SJSA1 (cell line): ENCODE measurements at regions not wholly inside any gene's neighbourhood (a gene's known extent, or its start where the extent isn't known, plus 50 kb on each side); places are given as distances from the start of the nearest gene placed in this dataset.

Source experiments
- DNase-seq, 2 experiments: peaks; one replicate each; pipeline ENCODE4 v3.0.0-alpha.2; 2015 to 2020; ENCODE audit warnings: low spot score in 2 of 2, low read depth in 1 of 2
- H3K27ac ChIP-seq: fragments of 250-450 bp; sonication (Bioruptor Pico); 2 replicates; pipeline ENCODE4 v1.5.1; 2020; ENCODE audit warnings: mild to moderate bottlenecking, moderate library complexity
- H3K27me3 ChIP-seq: fragments of 250-450 bp; sonication (Bioruptor Pico); replicated peaks from 2 replicates; pipeline ENCODE4 v1.5.1; 2020; ENCODE audit warnings: mild to moderate bottlenecking, moderate library complexity
- H3K36me3 ChIP-seq: fragments of 250-450 bp; sonication (Bioruptor Pico); 2 replicates; pipeline ENCODE4 v1.5.1; 2020; ENCODE audit warnings: mild to moderate bottlenecking
- H3K4me1 ChIP-seq: fragments of 250-450 bp; sonication (Bioruptor Pico); replicated peaks from 2 replicates; pipeline ENCODE4 v1.6.1; 2021; ENCODE audit warnings: mild to moderate bottlenecking
- H3K4me3 ChIP-seq: fragments of 250-450 bp; sonication (Bioruptor Pico); 2 replicates; pipeline ENCODE4 v1.5.1; 2020; ENCODE audit warnings: mild to moderate bottlenecking
- H3K9me3 ChIP-seq: fragments of 250-450 bp; sonication (Bioruptor Pico); replicated peaks from 2 replicates; pipeline ENCODE4 v1.5.1; 2020; ENCODE audit warnings: mild to moderate bottlenecking

DNA sequence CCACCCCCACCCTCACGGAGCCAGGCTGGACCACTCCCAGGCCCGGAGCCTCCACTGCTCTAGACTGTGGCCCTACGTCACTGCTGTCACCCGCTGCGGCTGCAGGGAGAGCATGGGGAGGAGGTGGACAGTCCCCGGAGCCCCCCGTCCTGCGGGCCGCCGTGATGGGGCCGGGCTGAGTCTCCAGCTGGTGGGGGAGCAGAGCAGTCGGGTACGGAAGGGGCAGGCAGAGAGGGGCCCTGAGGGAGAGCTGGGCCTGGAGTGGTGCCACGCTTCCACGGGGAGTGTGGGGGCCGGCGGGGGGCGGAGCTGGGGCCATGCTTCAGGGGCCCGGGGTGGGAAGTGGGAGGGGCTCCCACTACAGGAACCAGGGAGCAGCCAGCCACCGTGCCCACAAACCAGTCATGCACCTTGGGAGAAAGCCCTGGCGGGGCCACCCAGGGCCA lies 98.9 kb upstream of the KCNK1 start:
- no peaks in the 10 kb centered on the region; the same call in 1 of the 2 replicates for H3K4me1 ChIP-seq
- H3K36me3 ChIP-seq, result no peaks in the 10 kb centered on the region
- DNase-seq, result no peak
- H3K27ac ChIP-seq, result no peak overlapping the region
- no peaks in the 10 kb centered on the region for H3K27me3 ChIP-seq
- H3K4me3 ChIP-seq, result no peak overlapping the region
- H3K9me3 ChIP-seq, result no peaks in the 10 kb centered on the region

GRCh38 chr1:233516732-233517131 lies 97.2 kb upstream of the KCNK1 start:
- DNase-seq, result no peak
- no peaks in the 10 kb centered on the region for H3K9me3 ChIP-seq
- no peak overlapping the region for H3K4me3 ChIP-seq
- H3K27ac ChIP-seq, result no peak overlapping the region
- H3K36me3 ChIP-seq, result no peaks in the 10 kb centered on the region
- H3K27me3 ChIP-seq, result no peaks in the 10 kb centered on the region
- H3K4me1 ChIP-seq, result no peaks in the 10 kb centered on the region

- Histone ChIP-seq H3K9me3 (no peaks in the 10 kb centered on the region), H3K27ac (no peak overlapping the region), H3K4me3 (no peak overlapping the region), H3K36me3 (no peaks in the 10 kb centered on the region), H3K27me3 (peaks cover 4% of the 10 kb centered on the region; the same call in 1 of the 2 replicates), H3K4me1 (no peaks in the 10 kb centered on the region)
- DNase-seq, result no peak
These were observed 95.6 kb upstream of the KCNK1 start for GRCh38 chr1:233518344-233518743.

- Histone ChIP-seq H3K36me3 (no peaks in the 10 kb centered on the region), H3K4me1 (no peaks in the 10 kb centered on the region), H3K9me3 (no peaks in the 10 kb centered on the region), H3K27ac (no peak overlapping the region), H3K27me3 (peaks cover 4% of the 10 kb centered on the region; the same call in 1 of the 2 replicates), H3K4me3 (no peak overlapping the region)
- no peak for DNase-seq
These were observed 93.4 kb upstream of the KCNK1 start for GRCh38 chr1:233520261-233521191.

DNA sequence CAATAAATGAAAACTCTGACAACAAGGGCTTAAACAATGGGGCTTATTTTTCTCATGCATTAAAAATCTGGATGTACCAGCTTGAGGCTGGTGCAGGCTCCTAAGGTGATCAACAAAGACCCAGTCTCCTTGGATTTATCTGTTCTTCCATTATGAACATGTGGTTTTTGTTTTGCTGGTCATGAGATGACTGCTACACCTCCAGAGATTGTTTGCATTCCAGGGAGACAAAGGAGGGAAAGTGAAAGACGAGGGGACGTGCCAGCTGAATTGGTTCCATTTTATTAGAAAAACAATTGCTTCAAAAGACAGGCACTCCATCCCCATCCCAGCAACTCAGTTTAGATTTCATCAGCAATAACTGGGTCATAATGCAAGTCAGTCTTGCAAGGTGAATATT lies 90.9 kb upstream of the KCNK1 start:
- Histone ChIP-seq H3K4me1 (no peaks in the 10 kb centered on the region), H3K4me3 (no peak overlapping the region), H3K27me3 (peaks cover 4% of the 10 kb centered on the region; the same call in 1 of the 2 replicates), H3K9me3 (no peaks in the 10 kb centered on the region), H3K36me3 (no peaks in the 10 kb centered on the region), H3K27ac (no peak overlapping the region)
- no peak for DNase-seq

GRCh38 chr1:233527818-233528217 lies 86.1 kb upstream of the KCNK1 start:
- Histone ChIP-seq H3K4me1 (no peaks in the 10 kb centered on the region), H3K27me3 (peaks cover 2% of the 10 kb centered on the region; the same call in 1 of the 2 replicates), H3K36me3 (no peaks in the 10 kb centered on the region), H3K9me3 (no peaks in the 10 kb centered on the region), H3K27ac (no peak overlapping the region), H3K4me3 (no peak overlapping the region)
- DNase-seq, result no peak

DNA sequence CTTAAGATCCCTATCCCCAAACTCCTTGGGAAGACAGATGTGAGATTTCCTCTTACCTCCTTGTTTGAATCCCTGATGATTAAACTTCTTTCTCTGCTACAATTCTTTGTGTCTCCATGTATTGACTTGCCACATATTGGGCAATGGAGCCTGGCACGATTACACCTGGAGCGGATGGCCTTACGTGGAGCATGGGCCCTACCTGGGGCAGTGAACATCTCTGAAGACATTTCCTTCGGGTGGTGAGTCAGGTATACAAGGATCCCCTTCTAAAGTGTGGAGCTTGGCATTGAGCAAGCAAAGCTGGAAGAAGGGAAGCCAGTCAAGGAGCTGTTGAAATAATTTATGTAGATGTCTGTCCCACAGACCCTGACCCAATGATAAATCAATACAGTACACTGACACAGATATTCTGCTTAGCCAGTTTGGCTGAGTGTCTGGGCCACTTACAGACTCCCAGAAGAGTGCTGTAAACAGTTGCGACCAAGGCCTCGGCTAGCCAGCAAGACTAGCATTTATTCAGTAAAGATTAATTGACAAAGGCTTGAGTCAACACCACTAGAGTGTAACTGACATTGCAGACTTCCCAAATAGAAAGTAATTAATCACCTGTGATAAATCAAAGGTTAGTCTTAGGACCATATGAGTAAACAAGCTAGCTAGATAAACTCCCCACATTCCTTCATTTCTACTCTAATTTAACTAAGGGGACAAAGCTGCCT lies 83.1 kb upstream of the KCNK1 start:
- Histone ChIP-seq H3K4me1 (no peaks in the 10 kb centered on the region), H3K9me3 (no peaks in the 10 kb centered on the region), H3K36me3 (no peaks in the 10 kb centered on the region), H3K27me3 (no peaks in the 10 kb centered on the region), H3K4me3 (no peak overlapping the region), H3K27ac (no peak overlapping the region)
- DNase-seq, result no peak

- no peaks in the 10 kb centered on the region for H3K27me3 ChIP-seq
These were observed 73.1 kb upstream of the KCNK1 start for GRCh38 chr1:233540816-233541215.

GRCh38 chr1:233543338-233544255 lies 70.3 kb upstream of the KCNK1 start:
- no peaks in the 10 kb centered on the region for H3K36me3 ChIP-seq
- DNase-seq, result peak; percentile 15 to 56
- H3K4me3 ChIP-seq, result no peak overlapping the region
- no peaks in the 10 kb centered on the region for H3K4me1 ChIP-seq
- H3K27me3 ChIP-seq, result no peaks in the 10 kb centered on the region
- H3K9me3 ChIP-seq, result no peaks in the 10 kb centered on the region
- no peak overlapping the region for H3K27ac ChIP-seq

More at GRCh38 chr1:233540816-233541215, 73.1 kb upstream of the KCNK1 start:
- Histone ChIP-seq H3K4me3 (no peak overlapping the region), H3K9me3 (no peaks in the 10 kb centered on the region), H3K27ac (no peak overlapping the region), H3K4me1 (no peaks in the 10 kb centered on the region), H3K36me3 (no peaks in the 10 kb centered on the region)
- DNase-seq, result no peak

- no peaks in the 10 kb centered on the region for H3K9me3 ChIP-seq
- no peak for DNase-seq
- H3K36me3 ChIP-seq, result no peaks in the 10 kb centered on the region
- no peaks in the 10 kb centered on the region for H3K4me1 ChIP-seq
- no peaks in the 10 kb centered on the region for H3K27me3 ChIP-seq
- H3K27ac ChIP-seq, result no peak overlapping the region
- no peak overlapping the region for H3K4me3 ChIP-seq
These were observed 69.6 kb upstream of the KCNK1 start for GRCh38 chr1:233544304-233544703.

GRCh38 chr1:233547726-233548125 lies 66.2 kb upstream of the KCNK1 start:
- no peaks in the 10 kb centered on the region for H3K9me3 ChIP-seq
- DNase-seq, result no peak
- H3K4me3 ChIP-seq, result no peak overlapping the region
- no peaks in the 10 kb centered on the region for H3K36me3 ChIP-seq
- H3K27me3 ChIP-seq, result no peaks in the 10 kb centered on the region
- no peaks in the 10 kb centered on the region for H3K4me1 ChIP-seq
- no peak overlapping the region for H3K27ac ChIP-seq

DNA sequence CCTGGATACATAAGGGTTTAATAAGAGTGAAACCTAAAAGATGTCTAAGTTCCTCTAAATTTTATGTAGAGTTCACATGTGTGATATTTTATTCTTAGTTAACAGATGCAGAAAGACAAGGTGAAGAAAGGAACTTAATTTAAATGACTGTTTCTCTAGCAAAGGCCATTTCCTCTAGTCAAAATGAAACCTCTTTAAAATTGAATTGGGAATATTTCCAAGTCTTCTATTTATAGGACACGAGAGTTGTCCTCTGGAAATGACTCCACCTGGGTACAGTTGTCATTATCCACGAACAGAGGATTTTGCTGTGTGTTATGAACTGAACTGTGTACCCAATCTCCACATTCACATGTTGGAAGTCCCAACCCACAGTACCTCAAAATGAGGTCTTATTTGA lies 64.5 kb upstream of the KCNK1 start:
- Histone ChIP-seq H3K27me3 (no peaks in the 10 kb centered on the region), H3K4me3 (no peak overlapping the region), H3K36me3 (no peaks in the 10 kb centered on the region), H3K9me3 (no peaks in the 10 kb centered on the region), H3K4me1 (no peaks in the 10 kb centered on the region), H3K27ac (no peak overlapping the region)
- DNase-seq, result no peak

DNA sequence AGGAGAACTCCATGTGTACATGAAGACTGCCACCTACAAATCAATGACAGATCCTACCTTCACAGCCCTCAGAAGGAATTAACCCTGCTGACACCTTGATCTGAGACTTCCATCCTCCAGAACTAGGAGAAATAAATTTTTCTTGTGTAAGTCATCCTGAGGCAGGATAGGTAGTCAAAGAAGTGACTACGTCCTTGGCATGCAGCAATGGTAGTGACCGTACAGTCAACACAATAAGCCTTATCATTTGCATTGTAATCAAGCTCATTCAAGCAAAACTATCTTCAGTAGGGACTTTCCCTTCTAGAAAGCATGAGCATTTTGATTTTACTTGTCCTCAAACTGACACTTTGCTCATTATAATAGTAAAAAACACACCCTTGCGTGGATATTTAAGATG lies 64.0 kb upstream of the KCNK1 start:
- no peaks in the 10 kb centered on the region for H3K4me1 ChIP-seq
- DNase-seq, result no peak
- H3K27ac ChIP-seq, result no peak overlapping the region
- H3K9me3 ChIP-seq, result no peaks in the 10 kb centered on the region
- no peaks in the 10 kb centered on the region for H3K27me3 ChIP-seq
- H3K36me3 ChIP-seq, result no peaks in the 10 kb centered on the region
- no peak overlapping the region for H3K4me3 ChIP-seq
